A673 (cell line): ENCODE measurements at regions not wholly inside any gene's neighbourhood (a gene's known extent, or its start where the extent isn't known, plus 50 kb on each side); places are given as distances from the start of the nearest gene placed in this dataset.
"Not testable (repeated sequence)": the region's sequence is repeated elsewhere in the genome, so short reads cannot be mapped to it uniquely, and the experiment has no call there.

Experiments
- BruUV-seq: library from RNA; stranded (reverse); fragments of 400-500 nt; replicated peaks from 2 replicates; lab custom pipeline; 2021; lab: Mats Ljungman, UMichigan
- CTCF ChIA-PET: fragments of 300-600 bp; sonication (Branson Sonifier 250); formaldehyde crosslinking; loops from one replicate; lab custom pipeline; 2022; ENCODE audit warnings: antibody characterized with exemption; lab: Charles Lee
- POLR2A ChIA-PET: fragments of 300-600 bp; sonication (Branson Sonifier 250); formaldehyde crosslinking; loops from one replicate; lab custom pipeline; 2022; ENCODE audit warnings: antibody characterized with exemption; ENCODE audit not compliant: low non-redundant PET; lab: Charles Lee
- DNase-seq: peaks from one replicate; pipeline ENCODE4 v3.0.0-alpha.2; 2015; ENCODE audit warnings: low spot score
- H3K27ac ChIP-seq: fragments of 200-600 bp; sonication (generic); 2 replicates; pipeline ENCODE4 v1.5.1; 2016; ENCODE audit warnings: mixed run types, low read depth, mild to moderate bottlenecking, mixed read lengths, antibody characterized with exemption, low read length; ENCODE audit not compliant: poor library complexity, severe bottlenecking
- H3K27me3 ChIP-seq: fragments of 200-600 bp; sonication (generic); replicated peaks from 2 replicates; pipeline ENCODE4 v1.6.1; 2017; ENCODE audit warnings: mixed run types, low read depth, mild to moderate bottlenecking, mixed read lengths, antibody characterized with exemption, low read length; ENCODE audit not compliant: insufficient read depth, poor library complexity
- H3K36me3 ChIP-seq: fragments of 200-600 bp; sonication (generic); 2 replicates; pipeline ENCODE4 v1.6.1; 2016; ENCODE audit warnings: mixed run types, mild to moderate bottlenecking, mixed read lengths, antibody characterized with exemption, low read length; ENCODE audit not compliant: insufficient read depth, poor library complexity, severe bottlenecking
- H3K4me1 ChIP-seq: fragments of 200-600 bp; sonication (generic); 2 replicates; pipeline ENCODE4 v1.6.1; 2017; ENCODE audit warnings: mixed run types, mild to moderate bottlenecking, mixed read lengths, antibody characterized with exemption, low read length; ENCODE audit not compliant: insufficient read depth, poor library complexity, severe bottlenecking
- H3K4me3 ChIP-seq: fragments of 200-600 bp; sonication (generic); 2 replicates; pipeline ENCODE4 v1.5.1; 2016; ENCODE audit warnings: low read depth, mixed run types, mild to moderate bottlenecking, mixed read lengths, low read length; ENCODE audit not compliant: poor library complexity, severe bottlenecking
- H3K9me3 ChIP-seq: fragments of 200-600 bp; sonication (generic); 2 replicates; pipeline ENCODE4 v1.6.1; 2016; ENCODE audit warnings: mixed run types, low read depth, mild to moderate bottlenecking, mixed read lengths, antibody characterized with exemption, low read length; ENCODE audit not compliant: poor library complexity, severe bottlenecking
- EZH2 ChIP-seq: fragments of 200-600 bp; sonication (generic); IDR thresholded peaks from 2 replicates; pipeline ENCODE4 v1.6.1; 2017; ENCODE audit warnings: borderline replicate concordance, low read depth, mild to moderate bottlenecking, mixed read lengths, antibody characterized with exemption, low read length; ENCODE audit not compliant: poor library complexity, severe bottlenecking
- intact Hi-C: fragments of 100-400 bp; cut with micrococcal nuclease; formaldehyde crosslinking; loops from one replicate; pipeline ENCODE4 v1.10.0; 2022; ENCODE audit not compliant: unreplicated experiment
- TF ChIP-seq, protein P1 (sequence below): fragments of 300-800, 200-600 bp; sonication (generic); conservative IDR thresholded peaks from 2 replicates; pipeline ENCODE4 v1.5.1; 2017; ENCODE audit warnings: low read depth, mild to moderate bottlenecking, antibody characterized with exemption, low read length, moderate library complexity, mixed read lengths

DNA sequence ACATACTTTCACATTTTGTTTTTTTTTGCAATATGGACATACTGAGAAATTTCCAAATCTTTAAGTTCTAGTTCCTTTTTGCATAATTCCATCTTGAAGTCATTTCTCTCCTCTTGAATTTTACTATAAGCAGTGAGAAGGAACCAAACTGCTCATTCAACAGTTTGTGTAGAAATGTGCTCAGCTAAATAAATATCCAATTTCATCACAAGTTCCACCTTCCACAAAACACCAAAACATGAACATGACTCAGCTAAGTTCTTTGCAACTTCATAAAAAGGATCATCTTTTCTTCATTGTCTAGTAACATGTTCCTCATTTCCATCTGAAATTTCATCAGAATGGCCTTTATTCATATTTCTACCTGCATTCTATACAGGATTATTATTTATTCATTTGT lies 77.3 kb upstream of the FGF13 start:
- H3K4me1 ChIP-seq: no peaks in the 10 kb centered on the region
- H3K9me3 ChIP-seq: no peaks in the 10 kb centered on the region
- BruUV-seq: no TSS peak
- intact Hi-C loops: no loop called here
- no peak for DNase-seq
- POLR2A ChIA-PET: no interaction called here
- H3K27ac ChIP-seq: no peak overlapping the region
- H3K27me3 ChIP-seq: no peaks in the 10 kb centered on the region
- no peak overlapping the region for H3K4me3 ChIP-seq
- CTCF ChIA-PET: no interaction called here
- no peaks in the 10 kb centered on the region for H3K36me3 ChIP-seq
- TF ChIP-seq, protein P1, sequence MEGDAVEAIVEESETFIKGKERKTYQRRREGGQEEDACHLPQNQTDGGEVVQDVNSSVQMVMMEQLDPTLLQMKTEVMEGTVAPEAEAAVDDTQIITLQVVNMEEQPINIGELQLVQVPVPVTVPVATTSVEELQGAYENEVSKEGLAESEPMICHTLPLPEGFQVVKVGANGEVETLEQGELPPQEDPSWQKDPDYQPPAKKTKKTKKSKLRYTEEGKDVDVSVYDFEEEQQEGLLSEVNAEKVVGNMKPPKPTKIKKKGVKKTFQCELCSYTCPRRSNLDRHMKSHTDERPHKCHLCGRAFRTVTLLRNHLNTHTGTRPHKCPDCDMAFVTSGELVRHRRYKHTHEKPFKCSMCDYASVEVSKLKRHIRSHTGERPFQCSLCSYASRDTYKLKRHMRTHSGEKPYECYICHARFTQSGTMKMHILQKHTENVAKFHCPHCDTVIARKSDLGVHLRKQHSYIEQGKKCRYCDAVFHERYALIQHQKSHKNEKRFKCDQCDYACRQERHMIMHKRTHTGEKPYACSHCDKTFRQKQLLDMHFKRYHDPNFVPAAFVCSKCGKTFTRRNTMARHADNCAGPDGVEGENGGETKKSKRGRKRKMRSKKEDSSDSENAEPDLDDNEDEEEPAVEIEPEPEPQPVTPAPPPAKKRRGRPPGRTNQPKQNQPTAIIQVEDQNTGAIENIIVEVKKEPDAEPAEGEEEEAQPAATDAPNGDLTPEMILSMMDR: no peak
- TF ChIP-seq EZH2: no peak

DNA sequence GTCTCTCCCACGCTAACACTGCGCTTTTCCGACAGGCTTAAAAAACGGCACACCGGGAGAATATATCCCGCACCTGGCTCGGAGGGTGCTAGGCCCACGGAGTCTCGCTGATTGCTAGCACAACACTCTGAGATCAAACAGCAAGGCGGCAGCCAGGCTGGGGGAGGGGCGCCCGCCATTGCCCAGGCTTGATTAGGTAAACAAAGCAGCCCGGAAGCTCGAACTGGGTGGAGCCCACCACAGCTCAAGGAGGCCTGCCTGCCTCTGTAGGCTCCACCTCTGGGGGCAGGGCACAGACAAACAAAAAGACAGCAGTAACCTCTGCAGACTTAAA lies 67.0 kb upstream of the FGF13 start:
- H3K9me3 ChIP-seq, H3K27ac ChIP-seq, POLR2A ChIA-PET, H3K4me3 ChIP-seq, H3K36me3 ChIP-seq, H3K27me3 ChIP-seq, BruUV-seq, DNase-seq, CTCF ChIA-PET, H3K4me1 ChIP-seq: not testable (repeated sequence)
- intact Hi-C loops: loop anchor here (5.0 to 10.0 kb wide), 3 partner anchors 296 to 656 kb away; no protein-coding TSS in a partner anchor

DNA sequence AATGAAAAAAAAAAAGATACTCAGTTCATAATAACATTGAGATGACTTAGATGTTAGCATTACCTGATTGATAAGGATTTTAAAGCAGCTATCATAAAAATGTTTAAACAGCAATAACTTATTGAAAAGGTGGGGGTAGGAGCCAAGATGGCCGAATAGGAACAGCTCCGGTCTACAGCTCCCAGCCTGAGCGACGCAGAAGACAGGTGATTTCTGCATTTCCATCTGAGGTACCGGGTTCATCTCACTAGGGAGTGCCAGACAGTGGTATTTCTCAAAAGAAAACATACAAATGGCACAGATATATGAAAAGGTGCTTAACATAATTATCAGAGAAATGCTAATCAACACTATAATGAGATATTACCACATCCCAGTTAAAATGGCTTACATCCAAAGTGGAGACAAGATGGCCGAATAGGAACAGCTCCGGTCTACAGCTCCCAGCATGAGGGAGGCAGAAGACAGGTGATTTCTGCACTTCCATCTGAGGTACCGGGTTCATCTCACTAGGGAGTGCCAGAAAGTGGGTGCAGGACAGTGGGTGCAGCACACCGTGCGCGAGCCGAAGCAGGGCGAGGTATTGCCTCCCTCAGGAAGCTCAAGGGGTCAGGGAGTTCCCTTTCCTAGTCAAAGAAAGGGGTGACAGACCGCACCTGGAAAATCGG lies 66.5 kb upstream of the FGF13 start:
- intact Hi-C loops: loop anchor here (1.0 to 10.0 kb wide), 5 partner anchors 297 to 1192 kb away; no protein-coding TSS in a partner anchor
- DNase-seq, H3K4me3 ChIP-seq, H3K27me3 ChIP-seq, H3K9me3 ChIP-seq, BruUV-seq, H3K36me3 ChIP-seq, POLR2A ChIA-PET, H3K27ac ChIP-seq, H3K4me1 ChIP-seq: not testable (repeated sequence)
- CTCF ChIA-PET: interaction anchor here (0.7 kb wide), 1 partner anchor 433 kb away, joined by 3 read pairs; no protein-coding TSS in a partner anchor

GRCh38 chrX:138777230-138777629 lies 65.7 kb upstream of the FGF13 start:
- BruUV-seq: no TSS peak
- no peak overlapping the region for H3K27ac ChIP-seq
- no peaks in the 10 kb centered on the region for H3K27me3 ChIP-seq
- ChIA-PET POLR2A (no interaction called here), CTCF (no interaction called here)
- intact Hi-C loops: loop anchor here (1.0 to 10.0 kb wide), 5 partner anchors 298 to 1193 kb away; no protein-coding TSS in a partner anchor
- DNase-seq: peak; percentile 28
- no peaks in the 10 kb centered on the region for H3K36me3 ChIP-seq
- H3K4me3 ChIP-seq: no peak overlapping the region
- H3K9me3 ChIP-seq: no peaks in the 10 kb centered on the region
- no peak for TF ChIP-seq EZH2
- TF ChIP-seq, protein P1: peak; percentile 45
- peaks cover 7% of the 10 kb centered on the region for H3K4me1 ChIP-seq
